Hematopoietic multipotent progenitor cell (in vitro differentiated cells): ENCODE measurements at regions not wholly inside any gene's neighbourhood (a gene's known extent, or its start where the extent isn't known, plus 50 kb on each side); places are given as distances from the start of the nearest gene placed in this dataset.
"Not testable (repeated sequence)": the region's sequence is repeated elsewhere in the genome, so short reads cannot be mapped to it uniquely, and the experiment has no call there.

Experiments
- DNase-seq, 3 donors: peaks; one replicate each; pipeline ENCODE4 v3.0.0-alpha.2; 2011 to 2015; ENCODE audit warnings: low read depth in 2 of 3, low spot score in 2 of 3

GRCh38 chr9:74064702-74065101 lies 432.4 kb upstream of the RORB start:
- no peak for DNase-seq

DNA sequence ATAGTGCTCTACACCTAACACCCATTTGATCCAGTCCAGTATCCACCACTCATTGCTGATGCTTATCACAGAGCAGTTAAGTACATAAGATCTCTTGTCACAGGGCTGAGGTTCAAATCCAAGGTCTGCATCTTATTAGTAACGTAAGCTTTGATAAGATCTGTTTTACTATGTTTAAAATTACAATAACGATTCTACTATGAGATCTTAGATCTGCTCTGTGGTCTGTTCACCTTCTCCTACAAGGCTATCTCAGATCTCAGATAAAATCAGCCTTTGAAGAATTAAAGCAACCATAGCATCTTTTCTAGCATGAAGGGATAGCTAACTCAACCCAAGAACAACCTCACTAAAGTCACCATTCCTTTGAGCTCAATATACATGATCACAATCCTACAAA lies 431.0 kb upstream of the RORB start:
- DNase-seq = no peak

- no peak for DNase-seq
Measured at GRCh38 chr9:74066605-74067004, 430.5 kb upstream of the RORB start.

- DNase-seq = no peak
Measured at GRCh38 chr9:74071502-74071901, 425.6 kb upstream of the RORB start.

DNA sequence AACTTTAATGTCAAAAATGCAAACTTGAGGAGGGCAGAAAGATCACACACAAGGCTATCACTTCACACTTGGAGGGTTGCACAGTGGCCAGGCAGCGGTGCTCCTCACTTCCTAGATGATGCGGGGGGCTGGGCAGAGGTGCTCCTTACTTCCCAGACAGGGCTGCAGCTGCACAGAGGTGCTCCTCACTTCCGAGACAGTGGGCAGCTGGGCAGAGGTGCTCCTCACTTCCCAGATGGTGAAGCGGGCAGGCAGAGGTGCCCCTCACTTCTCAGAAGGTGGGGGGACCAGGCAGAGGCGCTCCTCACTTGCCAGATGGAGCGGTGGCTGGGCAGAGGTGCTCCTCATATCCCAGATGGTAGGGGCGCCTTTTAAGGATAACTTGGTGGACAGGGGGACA lies 423.2 kb upstream of the RORB start:
- DNase-seq = no peak

GRCh38 chr9:74078647-74079046 lies 418.5 kb upstream of the RORB start:
- DNase-seq = no peak

DNA sequence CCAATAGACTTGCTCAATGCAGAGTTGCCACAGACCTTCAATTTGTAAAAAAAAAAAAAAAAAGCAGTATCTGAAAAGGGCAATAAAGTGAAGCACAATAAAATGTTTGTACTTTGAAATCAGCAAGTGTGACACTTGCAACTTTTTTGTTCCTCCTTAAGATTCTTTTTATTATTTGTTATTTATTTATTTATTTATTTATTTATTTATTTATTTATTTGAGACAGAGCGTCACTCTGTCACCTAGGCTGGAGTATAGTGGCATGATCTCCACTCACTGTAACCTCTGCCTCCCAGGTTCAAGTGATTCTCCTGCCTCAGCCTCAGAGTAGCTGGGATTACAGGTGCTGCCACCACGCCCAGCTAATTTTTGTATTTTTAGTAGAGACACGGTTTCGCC lies 416.5 kb upstream of the RORB start:
- DNase-seq = not testable (repeated sequence)

GRCh38 chr9:74083681-74084433 lies 413.3 kb upstream of the RORB start:
- no peak for DNase-seq

GRCh38 chr9:74085384-74086037 lies 411.6 kb upstream of the RORB start:
- DNase-seq = not testable (repeated sequence)

DNA sequence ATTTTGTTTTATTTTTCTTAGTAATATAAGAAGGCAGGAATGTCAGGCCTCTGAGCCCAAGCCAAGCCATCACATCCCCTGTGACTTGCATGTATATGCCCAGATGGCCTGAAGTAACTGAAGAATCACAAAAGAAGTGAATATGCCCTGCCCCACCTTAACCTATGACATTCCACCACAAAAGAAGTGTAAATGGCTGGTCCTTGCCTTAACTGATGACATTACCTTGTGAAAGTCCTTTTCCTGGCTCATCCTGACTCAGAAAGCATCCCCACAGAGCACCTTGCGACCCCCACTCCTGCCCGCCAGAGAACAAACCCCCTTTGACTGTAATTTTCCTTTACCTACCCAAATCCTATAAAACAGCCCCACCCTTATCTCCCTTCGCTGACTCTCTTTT lies 406.2 kb upstream of the RORB start:
- DNase-seq = not testable (repeated sequence)

- no peak for DNase-seq
Measured at GRCh38 chr9:74092491-74092834, 404.7 kb upstream of the RORB start.

DNA sequence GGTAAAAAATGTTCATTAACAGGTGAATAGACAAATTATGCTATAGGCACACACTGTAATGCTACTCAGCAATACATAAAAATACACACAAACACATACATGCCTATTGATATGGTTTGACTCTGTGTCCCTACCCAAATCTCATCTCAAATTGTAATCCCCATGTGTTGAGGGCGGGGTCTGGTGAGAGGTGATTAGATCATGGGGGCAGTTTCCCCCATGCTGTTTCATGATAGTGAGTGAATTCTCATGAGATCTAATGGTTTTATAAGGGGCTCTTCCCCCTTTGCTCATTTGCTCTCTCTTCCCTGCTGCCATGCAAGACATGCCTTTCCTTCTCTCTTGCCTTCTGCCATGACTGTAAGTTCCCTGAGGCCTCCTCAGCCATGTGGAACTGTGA lies 403.1 kb upstream of the RORB start:
- not testable (repeated sequence) for DNase-seq

GRCh38 chr9:74094766-74095165 lies 402.4 kb upstream of the RORB start:
- no peak for DNase-seq

GRCh38 chr9:74095925-74096324 lies 401.2 kb upstream of the RORB start:
- no peak for DNase-seq

DNA sequence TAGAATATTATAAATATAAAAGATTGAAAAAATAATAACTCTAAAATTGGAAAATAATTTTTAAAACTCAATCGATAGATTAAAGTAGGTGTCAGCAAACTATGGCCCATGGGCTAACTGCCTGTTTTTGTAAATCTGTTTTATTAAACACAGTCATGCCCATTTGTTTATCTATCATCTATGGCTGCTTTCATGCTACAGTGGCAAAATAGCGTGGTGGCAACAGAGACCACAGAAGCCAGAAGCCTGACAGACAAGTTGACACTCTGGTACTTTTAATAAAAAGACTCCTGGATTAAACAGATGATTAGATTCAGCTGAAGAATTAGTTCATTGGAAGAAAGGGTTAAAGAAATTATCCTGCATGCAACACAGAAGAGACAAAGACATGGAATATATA lies 400.7 kb upstream of the RORB start:
- no peak for DNase-seq

DNA sequence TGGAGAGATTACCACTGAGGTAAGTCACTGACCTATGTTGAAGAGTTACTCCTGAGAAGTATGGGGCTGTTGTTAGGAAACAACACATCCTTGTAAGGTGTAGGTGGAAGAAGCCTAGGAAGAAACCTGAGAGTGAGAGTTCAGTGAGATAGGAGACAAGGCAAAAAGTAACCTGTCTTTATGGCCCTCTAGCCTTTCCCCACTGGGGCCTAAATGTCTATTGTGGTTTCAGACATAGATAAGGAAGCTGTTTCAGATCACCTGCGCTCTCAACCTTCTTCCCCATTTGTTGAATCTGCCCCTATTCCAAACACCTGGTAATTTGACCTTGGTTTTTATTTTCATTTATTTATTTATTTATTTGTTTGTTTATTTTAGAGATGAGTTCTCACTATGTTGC lies 397.1 kb upstream of the RORB start:
- DNase-seq = no peak

DNA sequence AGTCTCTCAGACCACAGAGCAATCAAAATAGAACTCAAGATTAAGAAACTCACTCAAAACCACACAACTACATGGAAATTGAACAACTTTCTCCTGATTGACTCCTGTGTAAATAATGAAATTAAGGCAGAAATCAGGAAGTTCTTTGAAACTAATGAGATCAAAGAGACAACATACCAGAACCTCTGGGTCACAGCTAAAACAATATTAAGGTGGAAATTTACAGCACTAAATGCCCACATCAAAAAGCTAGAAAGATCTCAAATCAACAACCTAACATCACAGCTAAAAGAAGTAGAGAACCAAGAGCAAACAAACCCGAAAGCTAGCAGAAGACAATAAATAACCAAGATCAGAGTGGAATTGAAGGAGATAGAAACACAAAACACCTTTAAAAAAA lies 395.0 kb upstream of the RORB start:
- DNase-seq = not testable (repeated sequence)

DNA sequence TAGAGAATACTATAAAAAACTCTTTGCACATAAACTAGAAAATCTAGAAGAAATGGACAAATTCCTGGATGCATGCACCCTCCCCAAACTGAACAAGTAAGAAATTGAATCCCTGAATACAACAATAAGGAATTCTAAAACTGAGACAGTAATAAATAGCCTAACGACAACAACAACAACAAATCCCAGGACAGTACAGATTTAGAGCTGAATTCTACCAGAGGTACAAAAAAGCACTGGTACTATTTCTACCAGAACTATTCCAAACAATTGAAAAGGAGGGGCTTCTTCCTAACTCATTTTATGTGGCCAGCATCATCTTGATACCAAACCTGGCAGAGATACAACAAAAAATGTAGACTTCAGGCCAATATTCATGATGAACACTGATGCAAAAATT lies 394.4 kb upstream of the RORB start:
- DNase-seq = no peak

GRCh38 chr9:74107692-74108091 lies 389.4 kb upstream of the RORB start:
- DNase-seq = no peak

DNA sequence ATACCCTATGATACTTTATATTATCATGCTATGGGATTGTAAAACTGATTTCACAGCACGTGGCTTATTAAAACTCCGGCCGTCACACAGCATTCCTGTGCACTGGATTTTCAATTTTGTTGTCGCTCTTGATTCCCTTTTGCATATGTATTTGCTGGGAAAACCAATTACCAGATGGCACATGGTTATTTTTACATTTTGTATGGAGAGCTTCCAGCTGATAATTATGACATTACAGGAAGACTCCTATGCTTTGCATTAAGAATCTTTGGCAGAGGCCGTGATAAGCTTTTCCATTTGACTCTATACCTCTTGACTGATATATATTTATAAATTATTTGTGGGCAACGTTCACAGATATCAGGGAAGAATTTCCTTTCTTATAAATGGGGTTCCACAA lies 381.2 kb upstream of the RORB start:
- no peak for DNase-seq

DNA sequence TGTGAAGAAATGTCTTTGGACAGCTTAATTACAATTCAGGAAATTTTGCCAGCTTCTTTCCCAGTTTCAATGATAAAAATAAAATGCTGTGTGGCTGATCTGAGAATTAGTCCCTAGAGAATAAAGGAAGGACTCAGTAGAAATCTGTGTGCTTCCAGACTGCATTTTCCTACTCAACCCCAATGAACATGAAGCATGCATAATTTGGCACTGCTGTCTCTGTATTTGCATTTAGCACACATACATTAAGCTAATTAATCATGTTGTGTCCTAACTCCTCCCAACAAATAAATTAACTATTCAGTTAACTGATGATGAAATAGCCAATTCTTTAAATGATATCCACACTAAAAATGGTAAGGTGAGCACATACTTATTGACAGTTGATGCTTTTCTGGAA lies 380.0 kb upstream of the RORB start:
- DNase-seq = no peak

GRCh38 chr9:74117731-74118130 lies 379.4 kb upstream of the RORB start:
- no peak for DNase-seq

GRCh38 chr9:74120061-74120460 lies 377.1 kb upstream of the RORB start:
- no peak for DNase-seq
